RKO (cell line): ENCODE measurements at regions not wholly inside any gene's neighbourhood (a gene's known extent, or its start where the extent isn't known, plus 50 kb on each side); places are given as distances from the start of the nearest gene placed in this dataset.
"Not testable (repeated sequence)": the region's sequence is repeated elsewhere in the genome, so short reads cannot be mapped to it uniquely, and the experiment has no call there.

Source experiments
- DNase-seq: peaks from one replicate; pipeline ENCODE4 v3.0.0-alpha.2; 2016; ENCODE audit warnings: low spot score

DNA sequence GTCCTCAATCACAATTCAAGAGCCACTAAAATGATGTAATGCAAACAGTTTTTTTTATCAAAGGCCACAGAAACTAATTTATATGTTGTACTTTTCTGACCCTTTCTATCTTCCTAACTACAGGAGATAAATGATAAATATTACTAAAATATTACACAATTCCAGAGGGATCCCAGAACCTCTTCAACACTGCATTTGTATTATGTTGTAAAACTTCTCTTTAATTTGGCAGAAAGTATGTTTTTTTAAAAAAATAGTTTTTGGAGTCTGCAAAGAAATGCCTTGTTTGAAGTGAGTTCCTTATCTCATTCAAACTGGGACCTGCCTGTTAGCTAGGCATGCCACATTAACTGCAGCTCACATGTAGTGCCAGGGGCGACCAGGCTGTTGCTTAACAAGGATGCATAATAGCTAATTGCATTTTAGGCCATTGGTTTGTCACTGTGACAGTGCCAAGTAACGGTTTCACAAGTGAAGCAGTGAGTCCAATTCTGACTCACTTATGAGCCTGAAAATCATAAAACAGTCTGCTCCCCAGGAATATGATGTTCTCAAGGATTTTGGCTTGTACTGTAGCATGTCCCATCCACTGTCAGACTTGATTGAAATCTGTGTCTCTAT is 266.9 kb downstream of the KTN1 start:
- DNase-seq, result peak; percentile 13

- no peak for DNase-seq
Observed at GRCh38 chr14:55847766-55848165, 267.8 kb downstream of the KTN1 start.

- DNase-seq, result no peak
Observed at GRCh38 chr14:55848964-55849363, 269.0 kb downstream of the KTN1 start.

GRCh38 chr14:55849833-55850232 is 268.4 kb upstream of the PELI2 start:
- DNase-seq, result no peak

DNA sequence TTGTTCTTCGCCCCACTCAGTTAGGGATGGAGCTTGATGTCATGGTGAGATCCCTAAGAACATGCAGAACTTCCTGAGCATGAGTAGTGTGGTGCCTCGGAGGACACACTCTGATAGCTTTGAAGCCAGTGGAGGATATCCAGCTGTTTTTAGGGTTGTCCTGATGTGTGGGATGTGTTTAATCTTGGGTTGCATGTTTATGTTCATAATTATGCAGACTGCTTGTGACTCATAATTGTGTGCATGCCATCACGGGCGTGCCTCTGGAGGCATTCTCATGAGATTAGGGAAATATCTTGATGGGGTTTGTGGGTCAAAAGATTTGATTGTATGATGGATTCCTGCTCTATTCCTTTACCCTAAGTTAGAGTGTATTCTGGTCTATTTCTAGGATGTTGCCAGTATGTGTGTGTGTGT is 267.4 kb upstream of the PELI2 start:
- no peak for DNase-seq

- DNase-seq, result no peak
Observed at GRCh38 chr14:55851301-55851700, 266.9 kb upstream of the PELI2 start.

- no peak for DNase-seq
Observed at GRCh38 chr14:55851961-55852360, 266.2 kb upstream of the PELI2 start.

- no peak for DNase-seq
Observed at GRCh38 chr14:55855751-55856150, 262.5 kb upstream of the PELI2 start.

GRCh38 chr14:55858604-55859003 is 259.6 kb upstream of the PELI2 start:
- DNase-seq, result no peak

DNA sequence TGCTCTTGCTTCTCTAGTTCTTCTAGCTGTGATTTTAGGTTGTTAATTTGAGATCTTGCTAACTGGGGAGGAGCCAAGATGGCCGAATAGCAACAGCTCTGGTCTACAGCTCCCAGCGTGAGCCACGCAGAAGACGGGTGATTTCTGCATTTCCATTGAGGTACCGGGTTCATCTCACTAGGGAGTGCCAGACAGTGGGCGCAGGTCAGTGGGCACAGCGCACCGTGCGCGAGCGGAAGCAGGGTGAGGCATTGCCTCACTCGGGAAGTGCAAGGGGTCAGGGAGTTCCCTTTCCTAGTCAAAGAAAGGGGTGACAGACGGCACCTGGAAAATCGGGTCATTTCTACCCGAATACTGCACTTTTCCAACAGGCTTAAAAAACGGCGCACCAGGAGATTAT is 256.6 kb upstream of the PELI2 start:
- not testable (repeated sequence) for DNase-seq

- DNase-seq, result peak; percentile 12
Observed at GRCh38 chr14:55864890-55865655, 253.1 kb upstream of the PELI2 start.

- DNase-seq, result no peak
Observed at GRCh38 chr14:55867311-55867710, 250.9 kb upstream of the PELI2 start.

DNA sequence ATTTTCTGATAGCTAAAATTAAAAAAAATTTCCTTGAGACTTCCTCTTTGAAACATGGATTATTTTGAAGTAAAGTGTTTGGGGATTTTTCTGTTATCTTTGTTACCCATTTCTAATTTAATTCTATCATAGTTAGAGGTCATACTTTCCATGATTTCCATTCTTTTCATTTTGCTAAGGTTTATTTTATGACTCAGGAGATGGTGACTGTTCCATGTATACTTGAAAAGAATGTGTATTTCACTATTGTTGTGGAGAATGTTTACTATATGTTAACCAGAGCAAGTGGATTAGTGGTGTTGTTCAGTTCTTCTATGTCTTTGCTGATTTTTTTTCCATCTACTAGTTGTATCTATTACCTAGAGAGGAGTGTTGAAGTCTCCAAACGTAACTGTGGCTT is 250.5 kb upstream of the PELI2 start:
- DNase-seq, result no peak

DNA sequence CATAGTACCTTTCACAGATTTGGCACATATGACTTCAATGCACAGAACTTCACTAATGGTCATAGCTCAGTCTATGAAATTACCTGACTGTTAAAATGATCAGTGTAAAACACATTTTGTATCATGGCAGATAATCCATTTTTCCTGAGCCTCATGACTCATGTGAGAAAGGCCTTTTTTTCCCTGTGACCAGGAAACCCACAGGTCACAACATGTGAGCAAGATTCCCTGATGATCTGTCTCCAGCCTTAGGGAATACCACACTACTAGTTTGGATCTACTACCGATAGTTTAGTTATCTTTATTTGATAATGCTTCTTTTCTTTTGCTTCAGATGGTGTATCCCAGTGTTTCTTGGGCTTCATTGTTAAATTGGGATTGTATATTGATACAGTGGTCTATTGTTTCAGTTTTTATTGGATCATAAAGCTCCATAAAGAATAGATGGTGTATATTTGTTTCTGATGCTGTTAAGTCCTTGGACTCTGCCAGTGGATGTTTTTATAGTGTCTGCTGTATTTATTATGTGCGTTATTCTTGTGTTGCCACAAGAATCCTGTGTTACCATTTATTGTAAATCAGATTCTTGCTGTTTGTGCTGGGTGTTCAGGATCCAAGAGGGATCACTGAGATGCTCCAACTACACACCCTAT is 248.7 kb upstream of the PELI2 start:
- DNase-seq, result no peak

- DNase-seq, result no peak
Observed at GRCh38 chr14:55873169-55873568, 245.0 kb upstream of the PELI2 start.

DNA sequence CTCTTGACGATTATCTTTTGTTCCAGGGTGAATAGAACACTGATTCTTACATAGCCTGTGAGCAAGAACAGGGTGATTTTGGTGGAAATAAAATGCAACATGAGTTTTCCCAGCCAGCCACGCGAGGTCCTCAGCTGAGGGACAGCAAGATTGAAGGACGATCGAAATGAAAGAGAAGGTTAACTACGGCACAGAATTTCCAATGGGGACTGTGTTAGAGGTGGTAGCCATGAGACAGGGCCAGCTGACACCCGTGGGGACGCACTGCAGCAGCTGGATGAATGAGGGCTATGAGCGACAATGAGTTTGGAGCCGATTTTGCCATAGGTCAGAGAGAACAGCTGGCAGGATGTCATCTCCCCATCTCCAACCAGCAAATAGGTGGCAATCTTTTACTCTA is 243.4 kb upstream of the PELI2 start:
- no peak for DNase-seq

DNA sequence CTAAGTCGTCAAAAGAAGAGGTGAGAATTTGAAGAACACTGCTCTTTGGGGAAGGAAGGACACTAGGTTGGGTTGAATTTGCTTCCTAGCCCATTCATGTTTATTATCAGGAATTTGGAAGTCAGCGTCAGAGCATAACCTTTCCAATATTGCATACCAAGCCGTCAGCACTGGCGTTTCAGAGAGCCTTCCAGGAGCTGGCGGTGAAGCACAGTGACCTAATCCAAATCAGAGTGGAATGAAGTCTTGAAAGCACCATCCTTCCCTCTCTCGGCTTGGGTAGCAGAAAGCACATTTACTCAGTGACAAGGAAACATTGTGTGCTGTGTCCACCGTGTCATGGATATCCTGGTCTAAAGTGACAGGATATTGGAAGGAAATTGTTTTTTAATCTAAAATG is 240.3 kb upstream of the PELI2 start:
- no peak for DNase-seq

GRCh38 chr14:55881577-55882241 is 236.5 kb upstream of the PELI2 start:
- no peak for DNase-seq

GRCh38 chr14:55884819-55885218 is 233.4 kb upstream of the PELI2 start:
- no peak for DNase-seq

DNA sequence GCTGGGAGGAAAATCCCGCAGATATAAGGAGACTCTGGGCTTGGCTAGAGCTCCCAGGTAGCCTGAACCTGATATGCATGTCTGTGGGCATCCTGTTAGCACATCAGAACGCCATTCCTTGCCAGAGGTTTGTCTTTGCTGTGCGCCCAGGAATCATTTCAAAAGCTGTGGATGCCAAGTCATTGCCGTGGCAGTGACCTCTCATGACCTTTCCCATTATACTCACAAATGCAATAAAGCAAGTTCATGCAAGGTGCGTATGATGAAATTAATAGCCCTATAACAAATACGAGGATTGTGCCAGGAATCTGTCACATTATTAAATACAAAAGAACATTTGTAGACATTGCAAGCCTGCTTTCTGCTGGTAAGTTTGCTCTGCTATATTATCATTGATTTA is 229.1 kb upstream of the PELI2 start:
- no peak for DNase-seq

- DNase-seq, result no peak
Observed at GRCh38 chr14:55891692-55892091, 226.5 kb upstream of the PELI2 start.

- no peak for DNase-seq
Observed at GRCh38 chr14:55892906-55893305, 225.3 kb upstream of the PELI2 start.

GRCh38 chr14:55893705-55894104 is 224.5 kb upstream of the PELI2 start:
- DNase-seq, result no peak
